Heart right ventricle (tissue), 16 donors: ENCODE measurements at regions not wholly inside any gene's neighbourhood (a gene's known extent, or its start where the extent isn't known, plus 50 kb on each side); places are given as distances from the start of the nearest gene placed in this dataset.

Experiments
- ATAC-seq, 8 donors: fragments of 200-7000 bp; cut with Tn5 transposase; one replicate each; pipeline ENCODE4 v1.9.1; 2020; ENCODE audit warnings: mild to moderate bottlenecking in 8 of 8, moderate library complexity in 8 of 8, moderate number of reproducible peaks in 1 of 8
- DNase-seq, 2 donors: peaks; one replicate each; pipeline ENCODE4 v3.0.0-alpha.2; 2020
- H3K27ac ChIP-seq, 10 donors: fragments of 200-600 bp; sonication (generic) in 2 of 10; one replicate each; pipeline versions ENCODE4 v1.5.0 to v1.8.0; 2020 to 2022; ENCODE audit warnings: mild to moderate bottlenecking in 3 of 10
- H3K27me3 ChIP-seq, 7 donors: fragments of 200-600 bp; one replicate each; pipeline ENCODE4 v1.8.0; 2021 to 2022; ENCODE audit warnings: mild to moderate bottlenecking in 2 of 7
- H3K36me3 ChIP-seq, 9 donors: fragments of 200-600 bp; sonication (generic) in 1 of 9; one replicate each; pipeline versions ENCODE4 v1.5.0 to v1.8.0; 2020 to 2022; ENCODE audit warnings: mild to moderate bottlenecking in 2 of 9
- H3K4me1 ChIP-seq, 9 donors: fragments of 200-600 bp; sonication (generic) in 1 of 9; one replicate each; pipeline versions ENCODE4 v1.5.0 to v1.8.0; 2020 to 2022; ENCODE audit warnings: mild to moderate bottlenecking in 4 of 9
- H3K4me3 ChIP-seq, 10 donors: fragments of 200-600 bp; sonication (generic) in 2 of 10; one replicate each; pipeline versions ENCODE4 v1.5.0 to v1.8.0; 2020 to 2022; ENCODE audit warnings: mild to moderate bottlenecking in 7 of 10, moderate library complexity in 2 of 10
- H3K9me3 ChIP-seq, 11 donors: fragments of 200-600 bp in 10 of 11; sonication (generic) in 2 of 11; one replicate each; pipeline versions ENCODE4 v1.5.0 to v1.8.0; 2013 to 2022; ENCODE audit warnings: mild to moderate bottlenecking in 2 of 11, control low read depth in 1 of 11, moderate library complexity in 1 of 11
- CTCF ChIP-seq, 9 donors: fragments of 200-600 bp; sonication (generic) in 2 of 9; IDR thresholded peaks; one replicate each; pipeline versions ENCODE4 v1.5.0 to v1.8.0; 2021 to 2022; ENCODE audit warnings: antibody characterized with exemption in 9 of 9, mild to moderate bottlenecking in 5 of 9, moderate library complexity in 1 of 9
- WGBS, 2 donors: extraction: QIAGEN DNeasy Blood & Tissue Kit; methylation state at CpG; one replicate each; pipeline ENCODE4 v1.1.7; 2013; ENCODE audit warnings: inconsistent platforms in 1 of 2; 5-methylcytosine and 5-hydroxymethylcytosine counted together
- intact Hi-C, 10 donors: fragments of 100-400 bp; cut with DNase I; formaldehyde crosslinking; loops; one replicate each; pipeline versions ENCODE4 v1.11.1 to v1.14.2; 2022
- donor health status: Arrhythmogenic right ventricular cardiomyopathy.
- donor health status: ischemic (EF 13 %, LVEDD 7.1; RV severe dilation, severe dysfunction).
- donor health status: healthy with polysubstance abuse.
- donor health status: DM: no; HTN: yes; CAD: no.
- donor health status: DM: no; HTN: no; CAD: no.
- donor health status: ischemic (EF 25% LVEDD 6.9; RV normal size, moderate dysfunction).
- donor health status: ischemic (EF 25% LVEDD 5.7; RV mildly dilated, moderate dysfunction).
- donor health status: healthy.
- donor health status: DM: yes; HTN: yes; CAD: no.
- donor health status: Ischemic cardiomyopathy.
- donor health status: ischemic (EF 35%, LVEDD 5.7; RV mildly dilated, moderate dysfunction).
- donor health status: nonischemic (EF 11% LVEDD 7.7; RV severe dilation, severe dysfunction).
- donor health status: DM: yes; HTN: yes; CAD: no.
- donor health status: PGD.
- donor health status: ischemic (EF 29% LVEDD 5.4; RV normal size, mild dysfunction).
- donor health status: nonischemic (EF 23%, LVEDD 6.1; RV moderate dilation, normal function).

GRCh38 chr1:4603295-4604110 is 50.9 kb upstream of the AJAP1 start:
- H3K27me3 ChIP-seq, result peaks cover 0 to 89% (median 46%) of the 10 kb centered on the region in 7 donors
- intact Hi-C loops, result no loop called here
- peak in 1 of 8 donors; percentile 48 for ATAC-seq

More at GRCh38 chr1:4603295-4604110, 50.9 kb upstream of the AJAP1 start:
- Histone ChIP-seq H3K4me3 (no peak overlapping the region), H3K9me3 (no peaks in the 10 kb centered on the region), H3K27ac (no peak overlapping the region), H3K4me1 (peaks cover 0 to 7% (median 0%) of the 10 kb centered on the region in 9 donors), H3K36me3 (no peaks in the 10 kb centered on the region)
- DNase-seq, result no peak
- WGBS, 2 donors, result 56 to 57% methylated on average over 16 of the region's 16 CpGs
- TF ChIP-seq CTCF (IDR thresholded peaks at IDR 0.05), result no peak
